ENCODE measurements at regions not wholly inside any gene's neighbourhood (a gene's known extent, or its start where the extent isn't known, plus 50 kb on each side); places are given as distances from the start of the nearest gene placed in this dataset.

GRCh38 chr5:72569408-72569944 is 62.3 kb upstream of the ZNF366 start:
- no peaks in the 10 kb centered on the region for H3K4me1 ChIP-seq
- no peaks in the 10 kb centered on the region for H3K9me3 ChIP-seq
- no peak overlapping the region for H3K27ac ChIP-seq
- no peak overlapping the region for H3K4me3 ChIP-seq
- no peaks in the 10 kb centered on the region for H3K27me3 ChIP-seq
- H3K36me3 ChIP-seq, result no peaks in the 10 kb centered on the region
- DNase-seq, result no peak
- TF ChIP-seq POLR2A (IDR thresholded peaks at IDR 0.05) (no peak), CTCF (IDR thresholded peaks at IDR 0.05) (no peak)

GRCh38 chr5:72566746-72567145 is 59.5 kb upstream of the ZNF366 start:
- Histone ChIP-seq H3K4me1 (no peaks in the 10 kb centered on the region), H3K27me3 (no peaks in the 10 kb centered on the region), H3K27ac (no peak overlapping the region), H3K9me3 (no peaks in the 10 kb centered on the region), H3K36me3 (no peaks in the 10 kb centered on the region), H3K4me3 (no peak overlapping the region)
- DNase-seq, result no peak
- no peak for TF ChIP-seq POLR2A (IDR thresholded peaks at IDR 0.05)
- TF ChIP-seq CTCF (IDR thresholded peaks at IDR 0.05), result no peak

GRCh38 chr5:72565513-72566289 is 58.5 kb upstream of the ZNF366 start:
- Histone ChIP-seq H3K27me3 (no peaks in the 10 kb centered on the region), H3K9me3 (no peaks in the 10 kb centered on the region), H3K4me3 (no peak overlapping the region), H3K36me3 (no peaks in the 10 kb centered on the region), H3K27ac (no peak overlapping the region), H3K4me1 (no peaks in the 10 kb centered on the region)
- TF ChIP-seq POLR2A (IDR thresholded peaks at IDR 0.05) (no peak), CTCF (IDR thresholded peaks at IDR 0.05) (no peak)
- DNase-seq, result no peak

- no peaks in the 10 kb centered on the region for H3K36me3 ChIP-seq
- no peak overlapping the region for H3K27ac ChIP-seq
- H3K27me3 ChIP-seq, result no peaks in the 10 kb centered on the region
- DNase-seq, result no peak
- no peaks in the 10 kb centered on the region for H3K4me1 ChIP-seq
- TF ChIP-seq CTCF (IDR thresholded peaks at IDR 0.05) (no peak), POLR2A (IDR thresholded peaks at IDR 0.05) (no peak)
- no peaks in the 10 kb centered on the region for H3K9me3 ChIP-seq
- no peak overlapping the region for H3K4me3 ChIP-seq
These were observed 55.5 kb upstream of the ZNF366 start for GRCh38 chr5:72562717-72563116.

GRCh38 chr5:72561148-72561972 is 54.1 kb upstream of the ZNF366 start:
- TF ChIP-seq POLR2A (IDR thresholded peaks at IDR 0.05) (no peak), CTCF (IDR thresholded peaks at IDR 0.05) (no peak)
- H3K9me3 ChIP-seq, result no peaks in the 10 kb centered on the region
- no peak for DNase-seq
- H3K4me3 ChIP-seq, result no peak overlapping the region
- no peaks in the 10 kb centered on the region for H3K4me1 ChIP-seq
- no peak overlapping the region for H3K27ac ChIP-seq
- H3K27me3 ChIP-seq, result no peaks in the 10 kb centered on the region
- H3K36me3 ChIP-seq, result no peaks in the 10 kb centered on the region

Measured in Peyer's patch (tissue), 4 donors.